GM21515 (cell line): ENCODE measurements at regions not wholly inside any gene's neighbourhood (a gene's known extent, or its start where the extent isn't known, plus 50 kb on each side); places are given as distances from the start of the nearest gene placed in this dataset.
"Not testable (repeated sequence)": the region's sequence is repeated elsewhere in the genome, so short reads cannot be mapped to it uniquely, and the experiment has no call there.

Experiments used
- ATAC-seq: cut with Tn5 transposase; IDR thresholded peaks from one replicate; pipeline ENCODE4 v1.9.1; 2021; ENCODE audit not compliant: unreplicated experiment

GRCh38 chr20:17891131-17891530, 77.5 kb downstream of the SNX5 start:
- not testable (repeated sequence) for ATAC-seq

- no peak for ATAC-seq
Measured at GRCh38 chr20:17890330-17890729, 78.3 kb downstream of the SNX5 start.

- no peak for ATAC-seq
Measured at GRCh38 chr20:17889226-17889625, 79.4 kb downstream of the SNX5 start.

- no peak for ATAC-seq
Measured at GRCh38 chr20:17888044-17888443, 80.5 kb downstream of the SNX5 start.

- no peak for ATAC-seq
Measured at GRCh38 chr20:17887331-17888030, 81.1 kb downstream of the SNX5 start.

GRCh38 chr20:17885544-17885943, 83.0 kb downstream of the SNX5 start:
- no peak for ATAC-seq

GRCh38 chr20:17885076-17885475, 83.5 kb downstream of the SNX5 start:
- ATAC-seq = no peak

GRCh38 chr20:17884307-17885003, 84.1 kb downstream of the SNX5 start:
- ATAC-seq = no peak

GRCh38 chr20:17883592-17884306, 84.8 kb downstream of the SNX5 start:
- ATAC-seq = no peak

- no peak for ATAC-seq
Measured at GRCh38 chr20:17882834-17883591, 85.6 kb downstream of the SNX5 start.

GRCh38 chr20:17882065-17882833, 86.3 kb downstream of the SNX5 start:
- no peak for ATAC-seq

- no peak for ATAC-seq
Measured at GRCh38 chr20:17881741-17882064, 86.9 kb downstream of the SNX5 start.

- no peak for ATAC-seq
Measured at GRCh38 chr20:17878912-17879602, 89.5 kb downstream of the SNX5 start.

GRCh38 chr20:17878069-17878911, 90.3 kb downstream of the SNX5 start:
- ATAC-seq = no peak

- ATAC-seq = no peak
Measured at GRCh38 chr20:17875981-17876385, 92.6 kb downstream of the SNX5 start.

- no peak for ATAC-seq
Measured at GRCh38 chr20:17875106-17875980, 93.3 kb downstream of the SNX5 start.

GRCh38 chr20:17874271-17875105, 94.1 kb downstream of the SNX5 start:
- no peak for ATAC-seq
